ENCODE measurements at regions not wholly inside any gene's neighbourhood (a gene's known extent, or its start where the extent isn't known, plus 50 kb on each side); places are given as distances from the start of the nearest gene placed in this dataset.
"Not testable (repeated sequence)": the region's sequence is repeated elsewhere in the genome, so short reads cannot be mapped to it uniquely, and the experiment has no call there.

DNA sequence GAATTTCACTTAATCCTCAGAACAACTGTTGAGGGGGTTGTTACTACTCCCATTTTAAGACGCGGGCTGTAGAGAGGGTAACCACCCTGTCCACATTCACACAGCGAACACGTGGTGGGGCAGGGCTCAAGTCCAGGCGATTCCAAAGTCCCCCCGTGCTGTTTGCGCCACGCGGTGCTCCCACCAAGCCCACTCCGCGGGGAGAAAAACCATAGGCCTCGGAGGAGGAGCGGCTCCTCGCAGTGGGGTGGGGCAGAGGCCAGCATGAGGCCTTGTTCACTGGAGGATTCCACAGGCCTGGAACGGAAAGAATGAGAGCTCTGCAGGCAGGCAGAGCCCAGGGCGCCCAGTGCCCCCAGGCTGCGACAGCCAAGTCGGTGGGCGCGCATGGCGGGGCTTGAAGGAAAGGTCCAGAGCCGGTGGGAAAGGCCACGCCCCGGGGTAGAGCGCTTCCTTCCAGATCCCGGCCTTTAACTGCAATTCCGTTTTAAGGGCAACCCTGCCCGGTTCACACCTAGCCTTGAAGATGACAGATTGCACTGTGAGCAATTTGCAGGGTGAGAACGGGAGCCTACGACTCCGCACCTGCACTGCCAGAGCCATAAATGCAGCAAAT is 161.8 kb upstream of the TBL1XR1 start:
- H3K27me3 ChIP-seq: no peaks in the 10 kb centered on the region
- no peaks in the 10 kb centered on the region for H3K9me3 ChIP-seq
- DNase-seq: peak; percentile 29 to 72
- peak overlapping the region; percentile 31 to 49 for H3K4me3 ChIP-seq
- peaks cover 3 to 62% (median 43%) of the 10 kb centered on the region in 4 donors for H3K4me1 ChIP-seq
- intact Hi-C loops (cut with DNase I; ENCODE audit: low total_unique reads): no loop called here
- no peaks in the 10 kb centered on the region for H3K36me3 ChIP-seq
- peak overlapping the region; percentile 74 to 77 for H3K27ac ChIP-seq
- TF ChIP-seq, protein P1, sequence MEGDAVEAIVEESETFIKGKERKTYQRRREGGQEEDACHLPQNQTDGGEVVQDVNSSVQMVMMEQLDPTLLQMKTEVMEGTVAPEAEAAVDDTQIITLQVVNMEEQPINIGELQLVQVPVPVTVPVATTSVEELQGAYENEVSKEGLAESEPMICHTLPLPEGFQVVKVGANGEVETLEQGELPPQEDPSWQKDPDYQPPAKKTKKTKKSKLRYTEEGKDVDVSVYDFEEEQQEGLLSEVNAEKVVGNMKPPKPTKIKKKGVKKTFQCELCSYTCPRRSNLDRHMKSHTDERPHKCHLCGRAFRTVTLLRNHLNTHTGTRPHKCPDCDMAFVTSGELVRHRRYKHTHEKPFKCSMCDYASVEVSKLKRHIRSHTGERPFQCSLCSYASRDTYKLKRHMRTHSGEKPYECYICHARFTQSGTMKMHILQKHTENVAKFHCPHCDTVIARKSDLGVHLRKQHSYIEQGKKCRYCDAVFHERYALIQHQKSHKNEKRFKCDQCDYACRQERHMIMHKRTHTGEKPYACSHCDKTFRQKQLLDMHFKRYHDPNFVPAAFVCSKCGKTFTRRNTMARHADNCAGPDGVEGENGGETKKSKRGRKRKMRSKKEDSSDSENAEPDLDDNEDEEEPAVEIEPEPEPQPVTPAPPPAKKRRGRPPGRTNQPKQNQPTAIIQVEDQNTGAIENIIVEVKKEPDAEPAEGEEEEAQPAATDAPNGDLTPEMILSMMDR (IDR thresholded peaks at IDR 0.05): no peak

DNA sequence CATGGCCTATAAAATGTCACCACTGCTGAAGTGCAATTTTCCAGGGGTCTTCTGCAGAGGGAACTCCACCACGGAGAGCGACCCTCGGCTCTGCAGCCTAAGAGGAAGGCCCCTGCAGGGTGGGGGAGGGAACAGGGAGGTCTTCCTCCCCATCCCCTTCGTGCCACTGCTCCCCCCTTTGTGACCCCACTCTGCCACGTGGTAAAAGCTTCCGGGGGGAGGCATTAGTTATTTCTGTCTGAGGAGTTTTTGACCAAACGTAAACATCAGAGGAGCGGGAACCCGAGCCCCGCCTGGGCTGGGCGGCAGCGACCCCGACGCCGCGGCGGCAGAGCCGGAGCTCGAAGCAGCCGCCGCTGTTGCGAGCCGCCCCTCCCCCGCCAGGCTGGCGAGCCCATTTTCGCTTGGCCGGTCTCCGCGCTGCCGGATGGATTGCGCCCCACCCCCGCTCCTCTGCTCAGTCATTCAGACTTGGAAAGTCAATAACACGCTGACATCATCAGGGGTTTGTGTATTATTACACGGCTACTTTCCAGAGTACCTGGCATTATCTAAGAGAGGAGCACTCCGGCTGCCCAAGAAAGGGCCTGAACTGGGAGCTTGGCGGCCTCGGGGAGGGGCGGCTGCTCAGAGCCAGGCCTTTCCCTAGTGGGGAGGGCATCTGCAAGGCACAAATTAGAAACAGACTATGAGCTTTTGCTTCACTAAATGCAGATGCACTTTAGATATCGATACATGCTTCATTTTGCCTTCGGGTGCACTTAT is 162.5 kb upstream of the TBL1XR1 start:
- H3K4me1 ChIP-seq: peaks cover 3 to 62% (median 43%) of the 10 kb centered on the region in 4 donors
- intact Hi-C loops (cut with DNase I; ENCODE audit: low total_unique reads): loop anchor here (1.0 to 10.0 kb wide), 3 partner anchors 95 to 955 kb away; no protein-coding TSS in a partner anchor

DNA sequence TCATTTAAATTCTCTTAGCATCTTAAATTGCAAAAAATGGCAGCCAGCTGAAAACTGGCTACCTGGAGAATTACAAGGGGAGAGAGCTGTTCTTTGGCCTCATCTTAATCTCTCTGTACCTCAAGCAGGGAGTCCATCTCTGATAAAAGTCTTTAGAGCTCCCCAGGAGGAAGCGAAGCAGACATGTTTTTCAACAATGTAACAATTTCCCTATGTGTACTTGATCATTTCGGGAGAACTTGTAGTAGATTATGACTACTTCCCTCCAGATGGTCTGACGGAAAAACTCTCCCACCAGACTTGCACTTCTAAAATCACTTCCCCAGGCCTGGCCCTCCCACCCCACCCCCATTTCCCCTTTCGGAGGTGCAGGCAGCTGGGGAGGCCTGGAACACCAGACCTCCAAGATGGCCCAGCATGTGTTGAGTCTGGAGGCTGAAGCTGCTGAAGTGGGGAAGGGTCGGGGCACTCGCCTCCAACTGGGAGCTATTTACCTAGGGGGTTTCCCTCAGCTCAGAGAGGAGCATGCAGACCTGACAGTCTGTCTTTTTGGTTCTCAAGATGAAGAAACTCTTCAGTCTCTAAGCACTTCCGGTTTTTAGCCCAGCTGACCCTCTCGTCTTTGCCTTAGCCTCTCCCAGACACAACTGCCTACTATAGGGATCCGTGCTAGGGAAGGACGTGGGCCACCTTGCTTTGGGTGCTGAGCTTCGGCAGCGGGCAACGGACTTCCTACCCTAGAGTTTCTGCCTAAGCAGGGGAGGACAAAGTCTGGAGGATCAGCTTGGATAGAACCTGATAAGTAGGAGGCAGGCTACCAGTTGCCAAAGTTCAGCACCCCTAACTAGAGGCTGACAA is 164.0 kb upstream of the TBL1XR1 start:
- intact Hi-C loops (cut with DNase I; ENCODE audit: low total_unique reads): loop anchor here (10.0 kb wide), 2 partner anchors 93 to 953 kb away; no protein-coding TSS in a partner anchor
- H3K27me3 ChIP-seq: no peaks in the 10 kb centered on the region
- DNase-seq: no peak
- H3K36me3 ChIP-seq: no peaks in the 10 kb centered on the region
- no peak overlapping the region for H3K4me3 ChIP-seq
- H3K27ac ChIP-seq: peak overlapping the region; percentile 74 to 77
- no peaks in the 10 kb centered on the region for H3K9me3 ChIP-seq
- peaks cover 3 to 62% (median 43%) of the 10 kb centered on the region in 4 donors for H3K4me1 ChIP-seq
- TF ChIP-seq, protein P1 (IDR thresholded peaks at IDR 0.05): no peak

More for the DNA sequence above, 162.5 kb upstream of the TBL1XR1 start:
- no peaks in the 10 kb centered on the region for H3K27me3 ChIP-seq
- peak overlapping the region; percentile 74 to 77 for H3K27ac ChIP-seq
- TF ChIP-seq, protein P1 (IDR thresholded peaks at IDR 0.05): peak in 1 of 2 experiments; percentile 18
- no peaks in the 10 kb centered on the region for H3K36me3 ChIP-seq
- no peaks in the 10 kb centered on the region for H3K9me3 ChIP-seq
- peak overlapping the region; percentile 31 to 49 for H3K4me3 ChIP-seq
- peak; percentile 93 to 97 for DNase-seq

DNA sequence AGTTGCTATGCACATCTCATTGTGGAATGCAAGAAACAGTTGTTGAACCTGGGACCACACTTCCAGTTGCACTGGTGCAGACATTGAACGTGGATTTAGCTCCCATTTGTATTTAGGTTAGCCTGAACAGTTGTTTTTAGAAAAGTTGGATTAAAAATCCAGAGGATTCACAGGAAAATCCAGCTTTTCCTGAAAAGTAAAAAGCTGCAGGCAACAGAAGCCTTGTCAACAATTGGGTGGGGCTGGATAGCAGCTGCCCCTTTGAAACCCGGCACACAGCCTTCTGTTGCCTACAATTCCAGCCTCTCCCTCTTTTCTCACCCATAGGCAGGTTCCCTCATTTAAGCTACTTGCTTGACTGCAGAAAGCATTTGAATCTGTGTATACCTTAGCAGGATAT is 165.3 kb upstream of the TBL1XR1 start:
- TF ChIP-seq, protein P1 (IDR thresholded peaks at IDR 0.05): no peak
- Histone ChIP-seq H3K27me3 (no peaks in the 10 kb centered on the region), H3K9me3 (no peaks in the 10 kb centered on the region), H3K4me3 (no peak overlapping the region), H3K36me3 (no peaks in the 10 kb centered on the region), H3K4me1 (peaks cover 0 to 50% (median 36%) of the 10 kb centered on the region in 4 donors), H3K27ac (peak overlapping the region; percentile 74 to 77)
- DNase-seq: no peak
- intact Hi-C loops (cut with DNase I; ENCODE audit: low total_unique reads): loop anchor here (10.0 kb wide), 2 partner anchors 92 to 952 kb away; no protein-coding TSS in a partner anchor

DNA sequence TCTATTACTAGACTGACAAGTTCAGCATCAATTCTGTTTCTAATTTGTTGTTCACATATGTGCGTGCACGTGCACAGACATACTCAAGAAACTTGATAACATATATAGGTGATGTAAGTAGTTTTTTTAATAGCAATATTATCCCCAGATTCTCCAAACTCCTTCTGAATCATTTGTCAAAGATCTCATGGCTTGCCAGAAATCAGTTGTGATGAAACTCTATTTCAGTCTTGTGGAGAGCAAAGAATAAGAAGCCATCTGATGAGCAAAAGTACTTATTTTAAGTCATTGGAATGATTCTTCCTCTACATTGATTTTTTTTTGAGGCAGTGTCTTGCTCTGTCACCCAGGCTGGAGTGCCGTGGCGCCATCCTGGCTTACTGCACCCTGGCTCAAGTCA is 167.0 kb upstream of the TBL1XR1 start:
- Histone ChIP-seq H3K27ac (no peak overlapping the region), H3K36me3 (no peaks in the 10 kb centered on the region), H3K9me3 (no peaks in the 10 kb centered on the region), H3K4me1 (peaks cover 0 to 34% (median 21%) of the 10 kb centered on the region in 4 donors), H3K4me3 (no peak overlapping the region), H3K27me3 (no peaks in the 10 kb centered on the region)
- intact Hi-C loops (cut with DNase I; ENCODE audit: low total_unique reads): loop anchor here (10.0 kb wide), 2 partner anchors 91 to 951 kb away; no protein-coding TSS in a partner anchor
- no peak for DNase-seq
- TF ChIP-seq, protein P1 (IDR thresholded peaks at IDR 0.05): no peak

DNA sequence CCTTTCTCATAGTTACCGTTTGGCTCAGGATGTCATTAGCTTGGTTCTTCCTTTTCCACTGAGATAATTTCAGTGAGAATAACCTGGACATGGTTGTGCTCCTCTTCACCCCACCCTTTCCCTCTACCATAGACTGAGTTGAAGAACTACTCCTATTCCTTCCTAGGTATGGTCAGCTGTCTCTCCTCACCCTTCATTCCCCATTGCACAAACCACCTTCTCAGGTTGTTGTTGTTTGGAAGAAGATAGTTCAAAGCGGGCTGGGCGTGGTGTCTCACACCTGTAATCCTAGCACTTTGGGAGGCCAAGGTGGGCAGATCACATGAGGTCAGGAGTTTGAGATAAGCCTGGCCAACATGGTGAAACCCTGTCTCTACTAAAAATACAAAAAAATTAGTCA is 168.0 kb upstream of the TBL1XR1 start:
- not testable (repeated sequence) for H3K27me3 ChIP-seq, DNase-seq, H3K27ac ChIP-seq, H3K4me3 ChIP-seq, H3K9me3 ChIP-seq, H3K36me3 ChIP-seq
- intact Hi-C loops (cut with DNase I; ENCODE audit: low total_unique reads): loop anchor here (10.0 kb wide), 2 partner anchors 90 to 950 kb away; no protein-coding TSS in a partner anchor
- H3K4me1 ChIP-seq: peaks cover 0 to 31% (median 16%) of the 10 kb centered on the region in 4 donors
